ENCODE measurements at regions not wholly inside any gene's neighbourhood (a gene's known extent, or its start where the extent isn't known, plus 50 kb on each side); places are given as distances from the start of the nearest gene placed in this dataset.

- no peak for DNase-seq (ENCODE audit: low read depth)
These were observed 79.0 kb downstream of the LBH start for GRCh38 chr2:30310371-30310770.

GRCh38 chr2:30310955-30311354 lies 79.6 kb downstream of the LBH start:
- DNase-seq (ENCODE audit: low read depth): no peak

GRCh38 chr2:30311711-30312110 lies 80.4 kb downstream of the LBH start:
- DNase-seq (ENCODE audit: low read depth): no peak

GRCh38 chr2:30312916-30313315 lies 81.6 kb downstream of the LBH start:
- no peak for DNase-seq (ENCODE audit: low read depth)

GRCh38 chr2:30314981-30315380 lies 83.6 kb downstream of the LBH start:
- DNase-seq (ENCODE audit: low read depth): no peak

GRCh38 chr2:30315391-30316063 lies 84.2 kb downstream of the LBH start:
- no peak for DNase-seq (ENCODE audit: low read depth)

- no peak for DNase-seq (ENCODE audit: low read depth)
These were observed 85.1 kb downstream of the LBH start for GRCh38 chr2:30316408-30316807.

GRCh38 chr2:30318987-30319782 lies 87.9 kb downstream of the LBH start:
- no peak for DNase-seq (ENCODE audit: low read depth)

GRCh38 chr2:30321466-30321865 lies 90.1 kb downstream of the LBH start:
- no peak for DNase-seq (ENCODE audit: low read depth)

GRCh38 chr2:30323499-30323898 lies 92.2 kb downstream of the LBH start:
- no peak for DNase-seq (ENCODE audit: low read depth)

GRCh38 chr2:30324245-30324908 lies 93.0 kb downstream of the LBH start:
- DNase-seq (ENCODE audit: low read depth): no peak

- DNase-seq (ENCODE audit: low read depth): no peak
These were observed 94.4 kb downstream of the LBH start for GRCh38 chr2:30325600-30326328.

- DNase-seq (ENCODE audit: low read depth): no peak
These were observed 95.2 kb downstream of the LBH start for GRCh38 chr2:30326497-30326896.

- no peak for DNase-seq (ENCODE audit: low read depth)
These were observed 99.7 kb downstream of the LBH start for GRCh38 chr2:30331038-30331437.

- DNase-seq (ENCODE audit: low read depth): no peak
These were observed 100.5 kb downstream of the LBH start for GRCh38 chr2:30331869-30332268.

GRCh38 chr2:30332791-30333453 lies 101.6 kb downstream of the LBH start:
- no peak for DNase-seq (ENCODE audit: low read depth)

GRCh38 chr2:30334762-30335363 lies 103.5 kb downstream of the LBH start:
- no peak for DNase-seq (ENCODE audit: low read depth)

- DNase-seq (ENCODE audit: low read depth): no peak
These were observed 104.8 kb downstream of the LBH start for GRCh38 chr2:30336084-30336483.

GRCh38 chr2:30336978-30337841 lies 105.9 kb downstream of the LBH start:
- no peak for DNase-seq (ENCODE audit: low read depth)

GRCh38 chr2:30338475-30338874 lies 107.1 kb downstream of the LBH start:
- DNase-seq (ENCODE audit: low read depth): no peak

- no peak for DNase-seq (ENCODE audit: low read depth)
These were observed 107.7 kb downstream of the LBH start for GRCh38 chr2:30339071-30339470.

Data from stimulated activated CD8-positive, alpha-beta memory T cell treated with anti-CD3 and anti-CD28 coated beads, Interleukin-4, amount 100 ng/mL, for 24 hours (primary cell).